Immature natural killer cell (primary cell): ENCODE measurements at regions not wholly inside any gene's neighbourhood (a gene's known extent, or its start where the extent isn't known, plus 50 kb on each side); places are given as distances from the start of the nearest gene placed in this dataset.
"Not testable (repeated sequence)": the region's sequence is repeated elsewhere in the genome, so short reads cannot be mapped to it uniquely, and the experiment has no call there.

Experiments
- DNase-seq, 3 donors: peaks; one replicate each; pipeline ENCODE4 v3.0.0; 2022; ENCODE audit warnings: mixed read lengths in 1 of 3
- H3K27ac Mint-ChIP-seq, 6 donors: one replicate each; pipeline ENCODE4 v1.8.0; 2020; ENCODE audit warnings: mixed read lengths in 6 of 6, mild to moderate bottlenecking in 5 of 6, inconsistent platforms in 4 of 6, moderate library complexity in 3 of 6
- H3K27me3 Mint-ChIP-seq, 3 donors: one replicate each; pipeline ENCODE4 v1.8.0; 2020 to 2021; ENCODE audit warnings: low read depth in 3 of 3, mild to moderate bottlenecking in 3 of 3, mixed read lengths in 3 of 3, moderate library complexity in 3 of 3, inconsistent platforms in 1 of 3
- H3K36me3 Mint-ChIP-seq, 3 donors: one replicate each; pipeline ENCODE4 v1.8.0; 2020; ENCODE audit warnings: mixed read lengths in 3 of 3, inconsistent platforms in 2 of 3, mild to moderate bottlenecking in 2 of 3
- H3K4me1 Mint-ChIP-seq, 2 donors: one replicate each; pipeline ENCODE4 v1.8.0; 2020; ENCODE audit warnings: inconsistent platforms in 2 of 2, mild to moderate bottlenecking in 2 of 2, mixed read lengths in 2 of 2, moderate library complexity in 1 of 2
- H3K4me3 Mint-ChIP-seq, 5 donors: one replicate each; pipeline ENCODE4 v1.8.0; 2020; ENCODE audit warnings: mild to moderate bottlenecking in 5 of 5, mixed read lengths in 5 of 5, inconsistent platforms in 3 of 5, moderate library complexity in 3 of 5
- H3K9me3 Mint-ChIP-seq, 6 donors: one replicate each; pipeline ENCODE4 v1.8.0; 2020; ENCODE audit warnings: mild to moderate bottlenecking in 6 of 6, mixed read lengths in 6 of 6, inconsistent platforms in 4 of 6, moderate library complexity in 3 of 6

DNA sequence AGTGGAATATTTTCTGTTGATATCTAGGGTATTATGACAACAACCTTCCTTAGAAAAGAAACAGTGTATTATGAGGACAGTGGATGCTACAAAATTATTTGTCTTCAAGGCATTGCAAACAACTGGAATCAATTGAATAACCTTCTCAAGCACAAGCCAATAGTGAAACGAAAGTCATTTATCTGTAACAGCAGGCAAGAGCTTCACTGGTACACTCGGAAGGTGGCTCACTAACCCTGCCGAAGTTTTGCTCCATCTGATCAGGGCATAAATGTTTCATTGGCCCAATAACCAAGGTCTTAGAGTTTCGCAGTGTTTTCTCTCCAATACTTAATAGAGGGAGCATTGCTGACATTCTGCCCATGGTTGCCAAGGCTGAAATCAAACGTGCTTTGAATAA is 5278.7 kb upstream of the TPTE start:
- H3K27me3 Mint-ChIP-seq, H3K4me3 Mint-ChIP-seq, DNase-seq, H3K4me1 Mint-ChIP-seq, H3K27ac Mint-ChIP-seq: not testable (repeated sequence)
- H3K9me3 Mint-ChIP-seq, result peaks cover 39 to 91% (median 68%) of the 10 kb centered on the region in 6 donors
- H3K36me3 Mint-ChIP-seq, result peaks cover 8 to 14% (median 11%) of the 10 kb centered on the region in 3 donors

DNA sequence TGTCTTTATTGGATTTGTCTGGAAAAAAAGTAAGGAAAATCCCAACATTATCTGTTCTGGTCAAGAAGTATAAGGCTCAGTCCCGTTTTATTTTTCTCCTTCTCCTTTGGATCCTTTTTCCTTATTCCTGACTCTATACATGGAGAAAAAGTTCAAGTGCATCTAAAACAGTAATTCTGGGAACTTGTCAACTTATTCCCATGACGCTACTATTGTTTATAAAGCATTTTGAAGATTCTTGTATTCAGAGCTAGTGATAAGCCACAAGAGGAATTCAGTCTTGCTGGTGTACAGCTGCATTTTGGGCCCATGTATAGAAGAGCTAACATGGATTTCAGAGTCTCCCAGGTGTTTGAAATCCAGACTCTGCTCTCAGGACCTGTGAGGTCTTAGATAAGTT is 5278.1 kb upstream of the TPTE start:
- peaks cover 38 to 90% (median 66%) of the 10 kb centered on the region in 6 donors for H3K9me3 Mint-ChIP-seq
- not testable (repeated sequence) for DNase-seq

DNA sequence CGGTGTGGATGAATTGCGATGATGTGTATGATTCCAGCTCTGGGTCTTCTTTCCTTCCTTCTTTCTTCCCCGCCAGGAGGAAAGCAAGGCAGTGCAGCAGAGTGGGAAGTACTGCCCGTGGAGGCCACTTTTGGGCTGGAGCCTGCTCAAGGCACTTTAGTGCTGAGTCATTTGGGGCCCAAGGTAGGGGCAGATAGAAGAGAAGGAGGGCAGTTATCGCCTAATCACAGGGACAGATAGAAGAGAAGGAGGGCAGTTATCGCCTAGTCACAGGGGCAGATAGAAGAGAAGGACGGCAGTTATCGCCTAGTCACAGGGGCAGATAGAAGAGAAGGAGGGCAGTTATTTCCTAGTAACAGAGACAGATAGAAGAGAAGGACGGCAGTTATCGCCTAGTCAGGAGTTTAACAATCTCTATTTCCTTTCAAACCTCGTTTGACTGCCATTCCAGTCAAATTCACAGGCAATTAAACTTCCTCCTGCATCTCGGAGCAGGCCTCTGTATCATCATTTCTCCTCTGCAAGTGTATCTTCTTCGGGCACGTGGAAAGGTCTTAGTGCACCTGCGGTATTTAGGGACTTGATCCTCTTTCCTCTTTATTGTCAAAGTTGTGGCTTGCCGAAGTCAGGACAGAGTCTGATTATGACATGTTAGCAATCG is 5277.5 kb upstream of the TPTE start:
- not testable (repeated sequence) for H3K27me3 Mint-ChIP-seq, H3K27ac Mint-ChIP-seq, H3K4me1 Mint-ChIP-seq, DNase-seq, H3K4me3 Mint-ChIP-seq
- Mint-ChIP-seq H3K36me3 (peaks cover 5 to 11% (median 11%) of the 10 kb centered on the region in 3 donors), H3K9me3 (peaks cover 36 to 91% (median 69%) of the 10 kb centered on the region in 6 donors)

More for the DNA sequence above, 5278.1 kb upstream of the TPTE start:
- H3K27me3 Mint-ChIP-seq, H3K4me3 Mint-ChIP-seq, H3K27ac Mint-ChIP-seq, H3K4me1 Mint-ChIP-seq: not testable (repeated sequence)
- H3K36me3 Mint-ChIP-seq, result peaks cover 7 to 13% (median 11%) of the 10 kb centered on the region in 3 donors

DNA sequence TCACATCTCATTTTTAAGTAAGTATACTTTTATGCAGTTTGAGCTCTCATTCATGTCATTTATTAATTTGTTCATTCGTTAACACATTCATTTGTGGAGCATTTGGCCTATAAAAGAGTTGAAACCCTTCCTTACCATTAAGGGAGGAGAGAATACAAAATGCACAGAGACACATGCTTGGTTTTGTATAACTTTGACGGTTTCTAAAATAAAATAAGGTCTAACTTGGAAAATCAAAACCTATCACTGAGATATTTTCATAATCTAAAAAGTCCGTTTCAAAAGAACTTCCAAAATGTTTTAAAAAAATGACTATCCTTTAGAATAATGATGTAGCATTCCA is 5277.0 kb upstream of the TPTE start:
- not testable (repeated sequence) for H3K27me3 Mint-ChIP-seq, H3K27ac Mint-ChIP-seq, H3K4me1 Mint-ChIP-seq, H3K4me3 Mint-ChIP-seq, DNase-seq
- Mint-ChIP-seq H3K36me3 (peaks cover 5 to 11% (median 10%) of the 10 kb centered on the region in 3 donors), H3K9me3 (peaks cover 36 to 87% (median 70%) of the 10 kb centered on the region in 6 donors)

DNA sequence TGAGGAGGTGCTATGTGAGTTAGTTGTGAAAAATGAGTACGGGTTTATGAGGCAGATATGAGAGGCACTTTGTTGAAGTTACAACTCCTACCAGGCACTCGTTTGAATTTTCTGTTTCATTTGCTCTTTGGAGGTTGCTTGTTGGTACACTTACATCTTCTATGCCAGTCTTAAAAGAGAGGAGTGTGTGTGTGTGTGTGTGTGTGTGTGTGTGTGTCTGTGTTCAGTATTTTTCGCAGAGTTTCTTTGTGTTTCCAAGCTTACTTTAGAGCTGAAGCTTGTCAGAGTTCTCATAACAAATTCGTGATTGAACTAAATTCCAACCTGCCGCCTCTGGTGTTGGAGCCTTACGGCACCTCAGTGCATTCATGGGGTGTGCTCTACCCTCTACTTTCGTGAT is 5276.4 kb upstream of the TPTE start:
- peaks cover 5 to 11% (median 8%) of the 10 kb centered on the region in 3 donors for H3K36me3 Mint-ChIP-seq
- H3K9me3 Mint-ChIP-seq, result peaks cover 34 to 87% (median 70%) of the 10 kb centered on the region in 6 donors
- not testable (repeated sequence) for H3K4me3 Mint-ChIP-seq, DNase-seq, H3K4me1 Mint-ChIP-seq, H3K27ac Mint-ChIP-seq, H3K27me3 Mint-ChIP-seq

DNA sequence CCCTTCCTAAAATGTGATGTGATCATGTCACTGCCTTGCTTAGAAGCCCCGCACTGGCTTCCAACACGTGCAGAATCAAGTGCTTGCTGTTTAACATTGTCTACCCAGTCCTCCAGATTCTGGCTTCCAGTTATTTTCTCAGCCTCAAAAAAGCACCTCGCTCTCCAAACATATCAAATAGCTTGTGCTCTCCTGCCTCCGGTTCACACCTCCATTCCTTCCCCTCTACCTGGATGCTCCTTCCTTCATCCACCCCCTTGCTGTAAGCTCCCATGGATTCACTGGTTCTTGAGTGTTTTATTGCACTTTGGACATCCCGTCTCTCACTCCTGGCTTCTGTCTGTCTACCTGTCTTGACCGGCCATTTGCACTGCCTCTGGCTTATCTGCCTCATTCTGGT is 5275.0 kb upstream of the TPTE start:
- DNase-seq, H3K27me3 Mint-ChIP-seq, H3K4me1 Mint-ChIP-seq, H3K4me3 Mint-ChIP-seq, H3K27ac Mint-ChIP-seq: not testable (repeated sequence)
- peaks cover 10 to 13% (median 11%) of the 10 kb centered on the region in 3 donors for H3K36me3 Mint-ChIP-seq
- peaks cover 39 to 90% (median 76%) of the 10 kb centered on the region in 6 donors for H3K9me3 Mint-ChIP-seq

DNA sequence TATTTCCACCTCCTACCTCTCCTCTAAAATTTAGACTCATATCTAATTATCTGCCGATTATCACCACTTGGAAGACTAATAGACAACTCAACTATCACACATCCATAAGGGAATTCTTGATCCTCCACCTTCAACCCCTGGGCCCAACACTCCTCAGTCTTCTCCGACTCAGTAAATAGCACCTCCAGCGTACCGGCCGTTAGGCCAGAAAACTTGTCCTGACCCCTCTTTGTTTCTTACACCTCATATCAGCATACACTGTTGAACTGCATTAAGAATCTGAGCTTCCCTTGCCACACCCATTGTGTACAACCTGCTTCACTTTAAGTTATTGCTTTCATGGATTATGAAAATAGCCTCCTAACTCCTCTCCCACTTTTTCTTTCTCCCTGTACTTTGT is 5274.0 kb upstream of the TPTE start:
- peaks cover 39 to 89% (median 76%) of the 10 kb centered on the region in 6 donors for H3K9me3 Mint-ChIP-seq
- H3K27ac Mint-ChIP-seq, H3K4me1 Mint-ChIP-seq, H3K4me3 Mint-ChIP-seq, H3K27me3 Mint-ChIP-seq, DNase-seq: not testable (repeated sequence)
- H3K36me3 Mint-ChIP-seq, result peaks cover 6 to 13% (median 11%) of the 10 kb centered on the region in 3 donors

DNA sequence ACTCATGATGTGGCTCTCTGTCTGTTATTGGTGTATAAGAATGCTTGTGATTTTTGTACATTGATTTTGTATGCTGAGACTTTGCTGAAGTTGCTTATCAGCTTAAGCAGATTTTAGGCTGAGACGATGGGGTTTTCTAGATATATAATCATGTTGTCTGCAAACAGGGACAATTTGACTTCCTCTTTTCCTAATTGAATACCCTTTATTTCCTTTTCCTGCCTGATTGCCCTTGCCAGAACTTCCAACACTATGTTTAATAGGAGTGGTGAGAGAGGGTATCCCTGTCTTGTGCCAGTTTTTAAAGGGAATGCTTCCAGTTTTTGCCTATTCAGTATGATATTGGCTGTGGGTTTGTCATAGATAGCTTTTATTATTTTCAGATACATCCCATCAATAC is 5271.3 kb upstream of the TPTE start:
- H3K9me3 Mint-ChIP-seq, result peaks cover 26 to 79% (median 69%) of the 10 kb centered on the region in 6 donors
- DNase-seq, H3K27me3 Mint-ChIP-seq, H3K27ac Mint-ChIP-seq, H3K4me3 Mint-ChIP-seq, H3K4me1 Mint-ChIP-seq: not testable (repeated sequence)
- peaks cover 6 to 13% (median 11%) of the 10 kb centered on the region in 3 donors for H3K36me3 Mint-ChIP-seq

DNA sequence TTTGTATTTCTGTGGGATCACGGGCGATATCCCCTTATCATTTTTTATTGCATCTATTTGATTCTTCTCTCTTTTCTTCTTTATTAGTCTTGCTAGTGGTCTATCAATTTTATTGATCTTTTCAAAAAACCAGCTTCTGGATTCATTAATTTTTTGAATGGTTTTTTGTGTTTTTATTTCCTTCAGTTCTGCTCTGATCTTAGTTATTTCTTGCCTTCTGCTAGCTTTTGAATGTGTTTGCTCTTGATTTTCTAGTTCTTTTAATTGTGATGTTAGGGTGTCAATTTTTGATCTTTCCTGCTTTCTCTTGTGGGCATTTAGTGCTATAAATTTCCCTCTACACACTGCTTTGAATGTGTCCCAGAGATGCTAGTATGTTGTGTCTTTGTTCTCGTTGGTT is 5270.2 kb upstream of the TPTE start:
- not testable (repeated sequence) for H3K4me3 Mint-ChIP-seq, DNase-seq
- peaks cover 6 to 13% (median 11%) of the 10 kb centered on the region in 3 donors for H3K36me3 Mint-ChIP-seq

DNA sequence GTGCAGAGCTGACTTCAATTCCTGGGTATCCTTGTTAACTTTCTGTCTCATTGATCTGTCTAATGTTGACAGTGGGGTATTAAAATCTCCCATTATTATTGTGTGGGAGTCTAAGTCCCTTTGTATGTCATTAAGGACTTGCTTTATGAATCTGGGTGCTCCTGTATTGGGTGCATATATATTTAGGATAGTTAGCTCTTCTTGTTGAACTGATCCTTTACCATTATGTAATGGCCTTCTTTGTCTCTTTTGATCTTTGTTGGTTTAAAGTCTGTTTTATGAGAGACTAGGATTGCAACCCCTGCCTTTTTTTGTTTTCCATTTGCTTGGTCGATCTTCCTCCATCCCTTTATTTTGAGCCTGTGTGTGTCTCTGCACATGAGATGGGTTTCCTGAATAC is 5269.5 kb upstream of the TPTE start:
- not testable (repeated sequence) for H3K27me3 Mint-ChIP-seq, H3K4me1 Mint-ChIP-seq, H3K27ac Mint-ChIP-seq, H3K4me3 Mint-ChIP-seq, DNase-seq
- Mint-ChIP-seq H3K36me3 (peaks cover 5 to 13% (median 6%) of the 10 kb centered on the region in 3 donors), H3K9me3 (peaks cover 16 to 67% (median 57%) of the 10 kb centered on the region in 6 donors)

More for the DNA sequence above, 5270.2 kb upstream of the TPTE start:
- not testable (repeated sequence) for H3K27ac Mint-ChIP-seq, H3K27me3 Mint-ChIP-seq, H3K4me1 Mint-ChIP-seq
- H3K9me3 Mint-ChIP-seq, result peaks cover 22 to 74% (median 63%) of the 10 kb centered on the region in 6 donors
